GM12878 (cell line): ENCODE measurements at regions not wholly inside any gene's neighbourhood (a gene's known extent, or its start where the extent isn't known, plus 50 kb on each side); places are given as distances from the start of the nearest gene placed in this dataset.

ENCODE experiments used
- ATAC-seq: fragments of 200-7000 bp; cut with Tn5 transposase; 3 replicates; pipeline ENCODE4 v1.9.1; 2020; ENCODE audit warnings: mild to moderate bottlenecking, moderate library complexity
- BruUV-seq: library from RNA; stranded (reverse); fragments of 400-500 nt; replicated peaks from 2 replicates; lab custom pipeline; 2021; lab: Mats Ljungman, UMichigan
- CTCF ChIA-PET: fragments of 300-600 bp; sonication (Branson Sonifier 250); formaldehyde crosslinking; extraction: SDS; loops from one replicate; lab custom pipeline; 2021; ENCODE audit warnings: inconsistent platforms; lab: Yijun Ruan, JAX
- POLR2A ChIA-PET: fragments of 350-600 bp; formaldehyde crosslinking; extraction: SDS; loops from one replicate; lab custom pipeline; 2021; ENCODE audit warnings: inconsistent platforms; lab: Charles Lee
- RAD21 ChIA-PET: fragments of 300-600 bp; sonication (Branson Sonifier 250); formaldehyde crosslinking; loops from one replicate; lab custom pipeline; 2023; ENCODE audit warnings: antibody characterized with exemption; ENCODE audit not compliant: unreplicated experiment; lab: Charles Lee
- SMC1A ChIA-PET: fragments of 300-600 bp; sonication (Branson Sonifier 250); formaldehyde crosslinking; loops from one replicate; lab custom pipeline; 2023; ENCODE audit not compliant: unreplicated experiment, uncharacterized antibody; lab: Charles Lee
- DNase-seq: peaks from one replicate; pipeline ENCODE4 v3.0.0-alpha.2; 2011; ENCODE audit warnings: low read depth, low spot score
- FAIRE-seq: peaks from 3 replicates; lab custom pipeline; 2011; peaks lifted over from hg19 to GRCh38; lab: Jason Lieb, UNC
- H2AFZ ChIP-seq: 2 replicates; pipeline ENCODE4 v1.6.0; 2011; ENCODE audit warnings: low read depth, low read length, control low read depth; ENCODE audit not compliant: control insufficient read depth
- H3K27ac ChIP-seq: 2 replicates; pipeline ENCODE4 v1.5.1; 2011; ENCODE audit warnings: control low read depth; ENCODE audit not compliant: control insufficient read depth, insufficient read depth
- H3K27me3 ChIP-seq, 2 experiments: replicated peaks in 1 of 2; 2 replicates each; pipeline versions ENCODE4 v1.6.0 to v1.6.1; 2011; ENCODE audit warnings: low read length in 1 of 2; ENCODE audit not compliant: control insufficient read depth in 2 of 2, insufficient read depth in 2 of 2
- H3K36me3 ChIP-seq, 2 experiments: 2 replicates each; pipeline ENCODE4 v1.5.1; 2011; ENCODE audit warnings: low read length in 1 of 2; ENCODE audit not compliant: control insufficient read depth in 2 of 2, insufficient read depth in 2 of 2
- H3K4me1 ChIP-seq: 2 replicates; pipeline ENCODE4 v1.6.1; 2011; ENCODE audit warnings: mild to moderate bottlenecking, low read length, moderate library complexity, mixed read lengths; ENCODE audit not compliant: control insufficient read depth, insufficient read depth
- H3K4me2 ChIP-seq: 2 replicates; pipeline ENCODE4 v1.6.0; 2011; ENCODE audit warnings: control low read depth; ENCODE audit not compliant: control insufficient read depth, insufficient read depth
- H3K4me3 ChIP-seq: fragments of 200-600 bp; sonication (generic); 2 replicates; pipeline ENCODE4 v1.5.1; 2016
- H3K79me2 ChIP-seq: 2 replicates; pipeline ENCODE4 v1.6.0; 2011; ENCODE audit warnings: low read length; ENCODE audit not compliant: control insufficient read depth, insufficient read depth
- H3K9ac ChIP-seq: 2 replicates; pipeline ENCODE4 v1.8.0; 2011; ENCODE audit warnings: low read length, control low read depth, mixed read lengths; ENCODE audit not compliant: control insufficient read depth, insufficient read depth
- H3K9me3 ChIP-seq: replicated peaks from 3 replicates; pipeline ENCODE4 v1.5.1; 2011; ENCODE audit warnings: mild to moderate bottlenecking, low read length; ENCODE audit not compliant: control insufficient read depth, insufficient read depth
- H4K20me1 ChIP-seq: 2 replicates; pipeline ENCODE4 v1.6.0; 2011; ENCODE audit not compliant: control insufficient read depth, insufficient read depth
- EP300 ChIP-seq, 2 experiments: fragments of 150-350 bp in 1 of 2; IDR thresholded peaks; 2 replicates each; pipeline ENCODE4 v1.6.1; 2011 to 2012; ENCODE audit warnings: low read depth in 2 of 2, low read length in 2 of 2, borderline replicate concordance in 1 of 2, improper control_type of control experiment in 1 of 2, inconsistent platforms in 1 of 2; ENCODE audit not compliant: control insufficient read depth in 1 of 2
- TCF7 ChIP-seq: IDR thresholded peaks from 2 replicates; pipeline ENCODE4 v1.6.1; 2014; ENCODE audit warnings: antibody characterized with exemption, borderline replicate concordance
- ZBTB40 ChIP-seq: fragments of 450-650 bp; IDR thresholded peaks from 2 replicates; pipeline ENCODE4 v1.6.1; 2016; ENCODE audit warnings: mild to moderate bottlenecking, moderate library complexity, borderline replicate concordance
- WGBS: methylation state at CpG from one replicate; pipeline ENCODE4 v1.1.6; 2016; ENCODE audit warnings: low lambda C conversion rate; ENCODE audit not compliant: insufficient replicate concordance, insufficient coverage; ENCODE audit errors: missing lambda C conversion rate; 5-methylcytosine and 5-hydroxymethylcytosine counted together
- in situ Hi-C: fragments of 300-500 bp; cut with MboI; formaldehyde crosslinking; loops from 9 replicates; pipeline ENCODE4 v1.14.3; 2018; ENCODE audit warnings: mixed read lengths
- intact Hi-C: fragments of 100-400 bp; cut with micrococcal nuclease; formaldehyde crosslinking; loops from one replicate; pipeline ENCODE4 v1.14.2; 2022; ENCODE audit not compliant: unreplicated experiment
- TF ChIP-seq, protein P1 (sequence below): fragments of 450-650 bp; IDR thresholded peaks from 2 replicates; pipeline ENCODE4 v1.6.1; 2017; ENCODE audit warnings: mild to moderate bottlenecking, moderate library complexity

- Histone ChIP-seq H3K27ac (no peak overlapping the region), H3K27me3 (no peaks in the 10 kb centered on the region), H3K4me3 (no peak overlapping the region), H3K4me1 (no peaks in the 10 kb centered on the region), H3K9ac (no peak overlapping the region), H4K20me1 (no peaks in the 10 kb centered on the region), H3K4me2 (no peak overlapping the region), H3K79me2 (no peaks in the 10 kb centered on the region), H3K9me3 (no peaks in the 10 kb centered on the region), H3K36me3 (no peaks in the 10 kb centered on the region), H2AFZ (no peak overlapping the region)
- no peak for DNase-seq
- FAIRE-seq = no peak
- TF ChIP-seq TCF7 (no peak), ZBTB40 (no peak), EP300 (IDR thresholded peaks at IDR 0.05; ENCODE audit: borderline replicate concordance in 1 of 2, control insufficient read depth in 1 of 2, low read depth in 2 of 2, low read length in 2 of 2) (no peak)
- TF ChIP-seq, protein P1, sequence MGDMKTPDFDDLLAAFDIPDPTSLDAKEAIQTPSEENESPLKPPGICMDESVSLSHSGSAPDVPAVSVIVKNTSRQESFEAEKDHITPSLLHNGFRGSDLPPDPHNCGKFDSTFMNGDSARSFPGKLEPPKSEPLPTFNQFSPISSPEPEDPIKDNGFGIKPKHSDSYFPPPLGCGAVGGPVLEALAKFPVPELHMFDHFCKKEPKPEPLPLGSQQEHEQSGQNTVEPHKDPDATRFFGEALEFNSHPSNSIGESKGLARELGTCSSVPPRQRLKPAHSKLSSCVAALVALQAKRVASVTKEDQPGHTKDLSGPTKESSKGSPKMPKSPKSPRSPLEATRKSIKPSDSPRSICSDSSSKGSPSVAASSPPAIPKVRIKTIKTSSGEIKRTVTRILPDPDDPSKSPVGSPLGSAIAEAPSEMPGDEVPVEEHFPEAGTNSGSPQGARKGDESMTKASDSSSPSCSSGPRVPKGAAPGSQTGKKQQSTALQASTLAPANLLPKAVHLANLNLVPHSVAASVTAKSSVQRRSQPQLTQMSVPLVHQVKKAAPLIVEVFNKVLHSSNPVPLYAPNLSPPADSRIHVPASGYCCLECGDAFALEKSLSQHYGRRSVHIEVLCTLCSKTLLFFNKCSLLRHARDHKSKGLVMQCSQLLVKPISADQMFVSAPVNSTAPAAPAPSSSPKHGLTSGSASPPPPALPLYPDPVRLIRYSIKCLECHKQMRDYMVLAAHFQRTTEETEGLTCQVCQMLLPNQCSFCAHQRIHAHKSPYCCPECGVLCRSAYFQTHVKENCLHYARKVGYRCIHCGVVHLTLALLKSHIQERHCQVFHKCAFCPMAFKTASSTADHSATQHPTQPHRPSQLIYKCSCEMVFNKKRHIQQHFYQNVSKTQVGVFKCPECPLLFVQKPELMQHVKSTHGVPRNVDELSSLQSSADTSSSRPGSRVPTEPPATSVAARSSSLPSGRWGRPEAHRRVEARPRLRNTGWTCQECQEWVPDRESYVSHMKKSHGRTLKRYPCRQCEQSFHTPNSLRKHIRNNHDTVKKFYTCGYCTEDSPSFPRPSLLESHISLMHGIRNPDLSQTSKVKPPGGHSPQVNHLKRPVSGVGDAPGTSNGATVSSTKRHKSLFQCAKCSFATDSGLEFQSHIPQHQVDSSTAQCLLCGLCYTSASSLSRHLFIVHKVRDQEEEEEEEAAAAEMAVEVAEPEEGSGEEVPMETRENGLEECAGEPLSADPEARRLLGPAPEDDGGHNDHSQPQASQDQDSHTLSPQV = no peak
- ChIA-PET RAD21 (interaction anchor here (0.8 kb wide), 1 partner anchor 626 kb away, joined by 3 read pairs; no protein-coding TSS in a partner anchor), POLR2A (no interaction called here), SMC1A (no interaction called here), CTCF (no interaction called here)
- in situ Hi-C loops = no loop called here
- ATAC-seq = no peak
- intact Hi-C loops = no loop called here
- WGBS = 72% methylated on average over 4 of the region's 4 CpGs
- BruUV-seq = no TSS peak
These were observed 311.1 kb upstream of the THBS1 start for GRCh38 chr15:39269821-39270220.
